Activated CD4-positive, alpha-beta memory T cell treated with anti-CD3 and anti-CD28 coated beads for 36 hours (primary cell): ENCODE measurements at regions not wholly inside any gene's neighbourhood (a gene's known extent, or its start where the extent isn't known, plus 50 kb on each side); places are given as distances from the start of the nearest gene placed in this dataset.

ENCODE experiments used
- CTCF ChIA-PET: fragments of 350-600 bp; sonication (Branson Sonifier 250); formaldehyde crosslinking; loops from one replicate; lab custom pipeline; 2021; ENCODE audit warnings: antibody characterized with exemption, inconsistent platforms; lab: Charles Lee
- POLR2A ChIA-PET: fragments of 350-600 bp; sonication (Branson Sonifier 250); formaldehyde crosslinking; loops from one replicate; lab custom pipeline; 2021; ENCODE audit warnings: antibody characterized with exemption; lab: Charles Lee
- DNase-seq: peaks from one replicate; pipeline ENCODE4 v3.0.0-alpha.2; 2020
- H3K27ac Mint-ChIP-seq: one replicate; pipeline ENCODE4 v1.8.0; 2021; ENCODE audit warnings: mixed read lengths
- H3K27me3 Mint-ChIP-seq: one replicate; pipeline ENCODE4 v1.8.0; 2021; ENCODE audit warnings: mixed read lengths
- H3K36me3 Mint-ChIP-seq: one replicate; pipeline ENCODE4 v1.8.0; 2021; ENCODE audit warnings: mixed read lengths
- H3K4me1 Mint-ChIP-seq: one replicate; pipeline ENCODE4 v1.8.0; 2021; ENCODE audit warnings: low read depth, mixed read lengths
- H3K4me3 Mint-ChIP-seq: one replicate; pipeline ENCODE4 v1.8.0; 2021; ENCODE audit warnings: mild to moderate bottlenecking, mixed read lengths
- H3K9me3 Mint-ChIP-seq: one replicate; pipeline ENCODE4 v1.8.0; 2021; ENCODE audit warnings: mixed read lengths
- intact Hi-C: fragments of 100-400 bp; cut with micrococcal nuclease; formaldehyde crosslinking; loops from one replicate; pipeline ENCODE4 v1.15.1; 2023

- no peak overlapping the region for H3K4me3 Mint-ChIP-seq
- CTCF ChIA-PET = interaction anchor here (0.8 kb wide), 1 partner anchor 1859 kb away, joined by 3 read pairs; no protein-coding TSS in a partner anchor
- H3K4me1 Mint-ChIP-seq = peaks cover 9% of the 10 kb centered on the region
- H3K9me3 Mint-ChIP-seq = peaks cover 8% of the 10 kb centered on the region
- DNase-seq = no peak
- no peaks in the 10 kb centered on the region for H3K27me3 Mint-ChIP-seq
- H3K27ac Mint-ChIP-seq = no peak overlapping the region
- POLR2A ChIA-PET = no interaction called here
- intact Hi-C loops = no loop called here
- H3K36me3 Mint-ChIP-seq = no peaks in the 10 kb centered on the region
Observed at GRCh38 chr1:108064255-108064654, 99.3 kb upstream of the VAV3 start.

- intact Hi-C loops = no loop called here
- no peaks in the 10 kb centered on the region for H3K27me3 Mint-ChIP-seq
- peaks cover 9% of the 10 kb centered on the region for H3K4me1 Mint-ChIP-seq
- no peak for DNase-seq
- H3K9me3 Mint-ChIP-seq = peaks cover 8% of the 10 kb centered on the region
- no peak overlapping the region for H3K4me3 Mint-ChIP-seq
- ChIA-PET POLR2A (no interaction called here), CTCF (no interaction called here)
- H3K27ac Mint-ChIP-seq = no peak overlapping the region
- no peaks in the 10 kb centered on the region for H3K36me3 Mint-ChIP-seq
Observed at GRCh38 chr1:108063703-108064102, 98.7 kb upstream of the VAV3 start.

DNA sequence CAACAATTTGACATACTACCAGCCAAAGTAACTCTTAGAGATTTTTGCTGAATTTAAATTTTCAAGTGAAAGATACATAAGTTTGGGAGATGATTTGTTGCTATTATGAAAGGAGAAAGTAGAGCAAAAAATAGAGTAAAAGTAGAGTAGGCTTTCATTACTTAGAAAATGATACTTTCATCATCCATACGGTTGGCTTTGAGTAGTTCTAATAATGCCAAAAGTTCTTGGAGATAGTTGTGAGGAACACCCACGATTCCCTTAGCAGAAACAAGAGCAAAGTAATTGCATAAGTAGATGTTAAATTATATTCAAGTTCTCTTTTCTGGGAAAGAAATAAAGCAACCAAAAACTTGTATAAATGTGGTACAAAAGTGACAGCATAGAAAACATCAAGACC lies 95.0 kb upstream of the VAV3 start:
- intact Hi-C loops = no loop called here
- CTCF ChIA-PET = no interaction called here
- Mint-ChIP-seq H3K27me3 (no peaks in the 10 kb centered on the region), H3K9me3 (peaks cover 8% of the 10 kb centered on the region), H3K4me1 (peaks cover 5% of the 10 kb centered on the region), H3K4me3 (no peak overlapping the region), H3K36me3 (no peaks in the 10 kb centered on the region), H3K27ac (no peak overlapping the region)
- DNase-seq = no peak
- POLR2A ChIA-PET = no interaction called here

GRCh38 chr1:108057541-108057940 lies 92.6 kb upstream of the VAV3 start:
- no peak overlapping the region for H3K27ac Mint-ChIP-seq
- H3K27me3 Mint-ChIP-seq = no peaks in the 10 kb centered on the region
- no peaks in the 10 kb centered on the region for H3K4me1 Mint-ChIP-seq
- ChIA-PET POLR2A (no interaction called here), CTCF (no interaction called here)
- no peaks in the 10 kb centered on the region for H3K36me3 Mint-ChIP-seq
- intact Hi-C loops = no loop called here
- no peak overlapping the region for H3K4me3 Mint-ChIP-seq
- H3K9me3 Mint-ChIP-seq = peaks cover 3% of the 10 kb centered on the region
- no peak for DNase-seq

GRCh38 chr1:108056436-108056990 lies 91.5 kb upstream of the VAV3 start:
- intact Hi-C loops = no loop called here
- peaks cover under 1% of the 10 kb centered on the region for H3K9me3 Mint-ChIP-seq
- ChIA-PET CTCF (no interaction called here), POLR2A (interaction anchor here (0.7 kb wide), 1 partner anchor 52 kb away, joined by 3 read pairs; no protein-coding TSS in a partner anchor)
- DNase-seq = no peak
- no peak overlapping the region for H3K4me3 Mint-ChIP-seq
- H3K27me3 Mint-ChIP-seq = no peaks in the 10 kb centered on the region
- no peak overlapping the region for H3K27ac Mint-ChIP-seq
- H3K36me3 Mint-ChIP-seq = no peaks in the 10 kb centered on the region
- H3K4me1 Mint-ChIP-seq = no peaks in the 10 kb centered on the region

DNA sequence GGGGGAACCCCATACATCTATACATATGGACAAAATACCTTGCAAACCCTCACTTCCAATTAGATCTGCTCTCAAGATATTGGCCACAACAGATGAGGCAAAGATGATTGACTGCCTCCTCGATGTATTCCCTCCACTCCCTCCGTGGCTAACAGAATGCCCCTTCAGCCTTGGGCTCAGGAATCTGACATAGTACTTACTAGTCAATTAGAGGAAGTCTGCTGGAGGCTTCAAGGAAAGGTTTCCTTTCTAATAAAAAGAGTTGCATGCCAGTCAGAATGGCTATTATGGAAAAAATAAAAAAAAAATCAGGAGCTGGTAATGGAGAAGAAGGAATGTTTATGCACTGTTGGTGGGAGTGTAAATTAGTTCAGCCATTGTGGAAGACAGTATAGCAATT lies 90.4 kb upstream of the VAV3 start:
- ChIA-PET POLR2A (no interaction called here), CTCF (no interaction called here)
- H3K27ac Mint-ChIP-seq = no peak overlapping the region
- H3K36me3 Mint-ChIP-seq = no peaks in the 10 kb centered on the region
- no peaks in the 10 kb centered on the region for H3K9me3 Mint-ChIP-seq
- DNase-seq = no peak
- peaks cover 8% of the 10 kb centered on the region for H3K4me1 Mint-ChIP-seq
- intact Hi-C loops = no loop called here
- H3K27me3 Mint-ChIP-seq = no peaks in the 10 kb centered on the region
- no peak overlapping the region for H3K4me3 Mint-ChIP-seq

- peaks cover 18% of the 10 kb centered on the region for H3K4me1 Mint-ChIP-seq
- intact Hi-C loops = no loop called here
- no peak overlapping the region for H3K4me3 Mint-ChIP-seq
- H3K27ac Mint-ChIP-seq = no peak overlapping the region
- no peaks in the 10 kb centered on the region for H3K9me3 Mint-ChIP-seq
- H3K36me3 Mint-ChIP-seq = no peaks in the 10 kb centered on the region
- no peak for DNase-seq
- ChIA-PET CTCF (no interaction called here), POLR2A (no interaction called here)
- H3K27me3 Mint-ChIP-seq = no peaks in the 10 kb centered on the region
Observed at GRCh38 chr1:108054396-108054795, 89.4 kb upstream of the VAV3 start.

DNA sequence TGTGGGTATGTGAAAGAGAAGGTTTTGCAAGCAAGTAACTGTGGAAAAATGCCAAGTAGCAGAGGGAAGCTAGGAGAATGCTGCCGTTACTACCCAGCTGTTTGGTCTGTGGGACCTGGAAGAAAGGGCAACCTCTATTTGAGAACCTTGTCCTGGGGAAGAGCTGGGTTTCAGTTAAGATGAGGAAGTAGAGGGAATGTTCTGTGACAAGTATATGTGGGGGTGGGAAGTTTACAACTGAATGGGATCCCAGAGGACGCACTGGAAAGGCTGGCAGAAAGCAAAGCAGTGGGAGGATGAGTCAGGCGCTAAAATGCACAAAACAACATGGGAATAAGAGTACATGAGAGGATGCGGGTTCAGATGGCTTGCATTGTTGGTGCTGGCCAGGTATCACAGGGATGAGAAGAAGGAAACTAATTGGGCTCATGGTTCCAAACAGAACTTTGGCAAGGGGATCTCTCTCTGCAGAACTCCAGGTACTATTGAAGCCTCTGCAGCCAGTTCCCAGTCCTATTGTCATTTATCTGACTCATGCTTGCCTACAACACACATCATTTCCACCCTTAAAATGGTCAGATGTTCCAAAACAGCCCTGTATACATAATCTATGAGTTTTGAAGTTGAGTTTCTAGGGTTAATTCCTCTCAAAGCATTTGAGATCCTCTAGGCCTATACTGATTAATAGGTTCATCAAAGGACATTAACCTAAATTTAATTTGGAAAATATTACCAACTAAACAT lies 88.5 kb upstream of the VAV3 start:
- intact Hi-C loops = no loop called here
- Mint-ChIP-seq H3K27me3 (no peaks in the 10 kb centered on the region), H3K36me3 (no peaks in the 10 kb centered on the region), H3K4me3 (no peak overlapping the region), H3K27ac (no peak overlapping the region), H3K4me1 (peaks cover 24% of the 10 kb centered on the region), H3K9me3 (no peaks in the 10 kb centered on the region)
- no peak for DNase-seq
- POLR2A ChIA-PET = no interaction called here
- CTCF ChIA-PET = no interaction called here

DNA sequence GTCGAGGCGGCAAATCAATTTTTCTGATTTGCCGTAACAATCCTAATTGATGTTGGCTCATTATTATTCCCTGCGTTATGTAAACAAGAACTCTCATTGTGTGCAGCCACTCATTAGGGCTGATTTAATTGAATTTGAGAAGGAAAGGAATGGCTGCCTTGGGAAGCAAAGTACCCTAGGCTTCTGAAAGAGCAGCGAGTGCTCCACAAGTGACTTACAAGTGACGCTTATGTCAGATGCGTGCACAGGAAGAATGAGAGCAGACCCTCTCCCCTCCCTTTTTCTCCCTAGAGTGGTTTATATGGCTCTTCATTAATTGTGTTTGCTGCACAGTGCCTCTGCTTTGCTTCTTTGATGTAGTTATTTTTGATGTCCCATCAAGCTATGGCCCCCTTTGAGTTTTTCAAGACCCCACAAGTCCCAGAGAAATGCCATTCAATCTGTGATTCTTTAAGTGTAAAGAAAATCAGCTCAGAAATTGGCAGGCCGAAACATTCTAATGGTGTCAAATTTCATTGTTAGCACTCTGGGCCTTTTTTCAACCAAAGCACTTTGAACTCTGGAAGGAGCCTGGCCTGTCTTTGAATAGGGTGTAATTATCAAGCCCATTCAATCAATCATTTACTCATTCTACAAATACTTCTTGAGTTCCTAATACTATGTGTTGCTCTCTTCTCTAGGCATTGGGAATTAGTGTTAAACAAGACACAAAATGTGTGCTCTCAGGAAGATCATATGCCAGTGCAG lies 86.8 kb upstream of the VAV3 start:
- no peaks in the 10 kb centered on the region for H3K9me3 Mint-ChIP-seq
- DNase-seq = no peak
- H3K36me3 Mint-ChIP-seq = no peaks in the 10 kb centered on the region
- H3K4me3 Mint-ChIP-seq = no peak overlapping the region
- peaks cover 4% of the 10 kb centered on the region for H3K27me3 Mint-ChIP-seq
- intact Hi-C loops = no loop called here
- H3K4me1 Mint-ChIP-seq = peaks cover 24% of the 10 kb centered on the region
- no peak overlapping the region for H3K27ac Mint-ChIP-seq
- CTCF ChIA-PET = interaction anchor here (0.6 kb wide), 1 partner anchor 1275 kb away, joined by 3 read pairs; no protein-coding TSS in a partner anchor
- POLR2A ChIA-PET = no interaction called here

DNA sequence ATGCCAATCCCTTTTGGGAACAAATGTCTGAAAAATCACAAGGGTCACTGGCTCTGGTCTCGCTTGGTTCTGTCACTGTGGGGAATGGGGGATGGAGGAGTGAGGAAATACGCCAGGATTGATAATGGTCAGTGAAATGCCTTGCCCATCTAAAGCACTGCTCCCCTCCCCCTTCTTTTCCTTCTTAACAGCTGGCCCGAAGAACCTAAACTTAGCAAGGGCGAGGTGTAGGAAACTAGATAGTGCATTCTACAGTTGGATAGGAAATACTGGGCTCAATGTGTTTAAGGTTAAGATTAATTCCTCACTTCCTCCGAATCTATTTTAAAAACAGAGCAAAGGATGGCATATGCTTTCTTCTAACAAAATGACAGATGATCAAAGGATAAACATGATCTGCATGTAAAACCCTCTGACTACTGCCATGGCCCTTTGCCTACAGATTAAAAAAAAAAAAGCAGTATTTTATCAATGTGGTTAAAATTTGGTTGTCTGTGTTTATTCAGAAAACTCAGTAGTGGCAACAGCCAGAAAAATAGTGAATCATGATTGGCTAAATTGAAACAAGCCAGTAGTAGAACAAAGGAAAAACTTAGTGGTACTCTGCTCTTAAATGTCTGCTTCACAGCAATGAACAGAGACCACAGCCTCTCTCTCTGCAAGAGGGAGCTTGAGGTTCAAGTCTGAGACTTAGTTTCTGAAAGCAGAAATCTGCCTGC lies 86.1 kb upstream of the VAV3 start:
- Mint-ChIP-seq H3K4me1 (peaks cover 24% of the 10 kb centered on the region), H3K9me3 (no peaks in the 10 kb centered on the region), H3K27me3 (peaks cover 6% of the 10 kb centered on the region), H3K27ac (no peak overlapping the region), H3K36me3 (no peaks in the 10 kb centered on the region), H3K4me3 (no peak overlapping the region)
- CTCF ChIA-PET = interaction anchor here (0.6 kb wide), 1 partner anchor 1276 kb away, joined by 3 read pairs; no protein-coding TSS in a partner anchor
- POLR2A ChIA-PET = no interaction called here
- DNase-seq = no peak
- intact Hi-C loops = no loop called here

DNA sequence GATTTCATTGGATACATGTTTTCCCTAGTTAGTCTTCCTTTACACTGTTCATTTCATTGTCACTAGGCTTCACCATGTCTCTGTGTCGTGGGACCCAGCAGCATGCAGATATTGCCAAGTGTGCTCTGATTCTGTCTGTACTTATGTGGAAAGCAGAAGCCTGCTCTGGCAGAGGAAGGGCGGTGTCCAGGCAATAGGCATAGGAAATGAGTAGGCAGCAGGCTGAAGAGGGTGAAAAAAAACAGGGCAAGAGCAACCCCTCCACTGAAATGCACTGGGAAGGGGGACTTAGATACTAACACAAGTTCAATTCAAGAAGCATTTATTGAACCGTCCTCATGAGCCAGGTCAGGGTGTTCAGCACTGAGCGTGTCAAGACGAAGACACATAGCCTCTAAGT lies 85.2 kb upstream of the VAV3 start:
- no peaks in the 10 kb centered on the region for H3K9me3 Mint-ChIP-seq
- peaks cover 6% of the 10 kb centered on the region for H3K27me3 Mint-ChIP-seq
- DNase-seq = no peak
- no peak overlapping the region for H3K27ac Mint-ChIP-seq
- no peaks in the 10 kb centered on the region for H3K36me3 Mint-ChIP-seq
- ChIA-PET POLR2A (no interaction called here), CTCF (interaction anchor here (1.9 kb wide), 1 partner anchor 75 kb away, joined by 7 read pairs; no protein-coding TSS in a partner anchor)
- intact Hi-C loops = no loop called here
- no peak overlapping the region for H3K4me3 Mint-ChIP-seq
- H3K4me1 Mint-ChIP-seq = peaks cover 24% of the 10 kb centered on the region
